HEK293 (cell line): ENCODE measurements at regions not wholly inside any gene's neighbourhood (a gene's known extent, or its start where the extent isn't known, plus 50 kb on each side); places are given as distances from the start of the nearest gene placed in this dataset.

Experiments
- CTCF ChIA-PET: fragments of 350-600 bp; formaldehyde crosslinking; extraction: SDS; loops from one replicate; lab custom pipeline; 2021; ENCODE audit warnings: antibody characterized with exemption; lab: Yijun Ruan, JAX
- POLR2A ChIA-PET: fragments of 300-600 bp; formaldehyde crosslinking; extraction: SDS; loops from one replicate; lab custom pipeline; 2020; ENCODE audit warnings: antibody characterized with exemption, inconsistent platforms; lab: Yijun Ruan, JAX
- H3K27ac ChIP-seq: fragments of 200-500 bp; sonication (Bioruptor generic); 2 replicates; pipeline ENCODE4 v1.5.1; 2014; ENCODE audit warnings: low read depth, low read length, control low read depth, inconsistent platforms; ENCODE audit errors: extremely low read depth
- H3K36me3 ChIP-seq, 2 experiments: fragments of 200-500 bp in 1 of 2; sonication (Bioruptor generic) in 1 of 2; 1 replicate in 1 of 2; 2 replicates in 1 of 2; pipeline ENCODE4 v1.5.1; 2014 to 2017; ENCODE audit warnings: inconsistent platforms in 2 of 2, low read length in 2 of 2; ENCODE audit not compliant: control insufficient read depth in 2 of 2, insufficient read depth in 1 of 2
- H3K4me1 ChIP-seq: fragments of 200-500 bp; sonication (Bioruptor generic); 2 replicates; pipeline ENCODE4 v1.5.1; 2014; ENCODE audit warnings: mild to moderate bottlenecking, low read length, inconsistent platforms; ENCODE audit not compliant: control insufficient read depth, insufficient read depth
- H3K4me3 ChIP-seq: 2 replicates; pipeline ENCODE4 v1.5.1; 2011; ENCODE audit warnings: low read depth, mild to moderate bottlenecking, control low read depth, low read length, moderate library complexity
- H3K9me3 ChIP-seq: fragments of 200-500 bp; sonication (Bioruptor generic); 2 replicates; pipeline ENCODE4 v1.5.1; 2014; ENCODE audit warnings: low read depth, low read length, inconsistent platforms; ENCODE audit not compliant: control insufficient read depth, insufficient read depth
- BCL6B ChIP-seq: fragments of 450-650 bp; formaldehyde crosslinking; IDR thresholded peaks from 2 replicates; pipeline ENCODE4 v1.5.1; 2017; ENCODE audit warnings: missing biosample characterization, missing genetic modification characterization
- HOXA7 ChIP-seq: sonication (generic); formaldehyde crosslinking; IDR thresholded peaks from 2 replicates; pipeline ENCODE4 v1.8.1; 2022; ENCODE audit warnings: missing genetic modification reagents, borderline replicate concordance
- KLF10 ChIP-seq: fragments of 450-650 bp; IDR thresholded peaks from 2 replicates; pipeline ENCODE4 v1.5.1; 2018; ENCODE audit warnings: missing biosample characterization, mild to moderate bottlenecking, missing genetic modification characterization
- KLF8 ChIP-seq: fragments of 450-650 bp; formaldehyde crosslinking; IDR thresholded peaks from 2 replicates; pipeline ENCODE4 v1.5.1; 2016; ENCODE audit warnings: missing biosample characterization, missing genetic modification characterization
- OSR2 ChIP-seq: fragments of 450-650 bp; formaldehyde crosslinking; IDR thresholded peaks from 2 replicates; pipeline ENCODE4 v1.5.1; 2016; ENCODE audit warnings: missing biosample characterization, missing genetic modification characterization
- YY1 ChIP-seq: fragments of 450-650 bp; formaldehyde crosslinking; IDR thresholded peaks from 2 replicates; pipeline ENCODE4 v1.5.1; 2018; ENCODE audit warnings: missing biosample characterization, missing genetic modification characterization
- ZBTB26 ChIP-seq: fragments of 450-650 bp; formaldehyde crosslinking; optimal IDR thresholded peaks from 2 replicates; pipeline ENCODE3; 2016; ENCODE audit warnings: missing biosample characterization, mild to moderate bottlenecking, missing genetic modification characterization
- ZBTB8A ChIP-seq: fragments of 450-650 bp; formaldehyde crosslinking; IDR thresholded peaks from 2 replicates; pipeline ENCODE4 v1.5.1; 2016; ENCODE audit warnings: missing biosample characterization, missing genetic modification characterization
- ZFP37 ChIP-seq: fragments of 450-650 bp; formaldehyde crosslinking; IDR thresholded peaks from 2 replicates; pipeline ENCODE4 v1.5.1; 2016; ENCODE audit warnings: missing biosample characterization, missing genetic modification characterization
- ZNF169 ChIP-seq: fragments of 450-650 bp; formaldehyde crosslinking; IDR thresholded peaks from 2 replicates; pipeline ENCODE4 v1.5.1; 2016; ENCODE audit warnings: missing biosample characterization, missing genetic modification characterization
- ZNF530 ChIP-seq: fragments of 450-650 bp; formaldehyde crosslinking; IDR thresholded peaks from 2 replicates; pipeline ENCODE4 v1.5.1; 2016; ENCODE audit warnings: low read depth, missing biosample characterization, missing genetic modification characterization
- ZNF596 ChIP-seq: fragments of 450-650 bp; IDR thresholded peaks from 2 replicates; pipeline ENCODE4 v1.5.0; 2018; ENCODE audit warnings: missing biosample characterization, mild to moderate bottlenecking, missing genetic modification characterization, moderate library complexity
- ZNF623 ChIP-seq: fragments of 450-650 bp; formaldehyde crosslinking; IDR thresholded peaks from 2 replicates; pipeline ENCODE4 v1.5.1; 2016; ENCODE audit warnings: missing biosample characterization, missing genetic modification characterization
- ZNF660 ChIP-seq: fragments of 450-650 bp; IDR thresholded peaks from 2 replicates; pipeline ENCODE4 v1.5.1; 2018; ENCODE audit warnings: missing biosample characterization, mild to moderate bottlenecking, missing genetic modification characterization
- ZNF677 ChIP-seq: fragments of 450-650 bp; IDR thresholded peaks from 2 replicates; pipeline ENCODE4 v1.5.0; 2018; ENCODE audit warnings: missing biosample characterization, mild to moderate bottlenecking, missing genetic modification characterization, moderate library complexity
- ZNF692 ChIP-seq: fragments of 450-650 bp; formaldehyde crosslinking; IDR thresholded peaks from 2 replicates; pipeline ENCODE4 v1.5.1; 2016; ENCODE audit warnings: missing biosample characterization, missing genetic modification characterization
- ZNF701 ChIP-seq: fragments of 450-650 bp; formaldehyde crosslinking; IDR thresholded peaks from 2 replicates; pipeline ENCODE4 v1.5.1; 2016; ENCODE audit warnings: missing biosample characterization, missing genetic modification characterization
- ZNF768 ChIP-seq: fragments of 450-650 bp; formaldehyde crosslinking; IDR thresholded peaks from 2 replicates; pipeline ENCODE4 v1.5.1; 2018; ENCODE audit warnings: missing biosample characterization, mild to moderate bottlenecking, missing genetic modification characterization
- ZNF843 ChIP-seq: fragments of 450-650 bp; formaldehyde crosslinking; IDR thresholded peaks from 2 replicates; pipeline ENCODE4 v1.5.1; 2016; ENCODE audit warnings: missing biosample characterization, missing genetic modification characterization
- TF ChIP-seq, protein P1 (sequence below): fragments of 450-650 bp; formaldehyde crosslinking; IDR thresholded peaks from 2 replicates; pipeline ENCODE4 v1.5.1; 2016; ENCODE audit warnings: missing biosample characterization, missing genetic modification characterization
- TF ChIP-seq, protein P2 (sequence below): fragments of 450-650 bp; formaldehyde crosslinking; IDR thresholded peaks from 2 replicates; pipeline ENCODE4 v1.5.1; 2016; ENCODE audit warnings: missing biosample characterization, missing genetic modification characterization

- TF ChIP-seq, protein P1, sequence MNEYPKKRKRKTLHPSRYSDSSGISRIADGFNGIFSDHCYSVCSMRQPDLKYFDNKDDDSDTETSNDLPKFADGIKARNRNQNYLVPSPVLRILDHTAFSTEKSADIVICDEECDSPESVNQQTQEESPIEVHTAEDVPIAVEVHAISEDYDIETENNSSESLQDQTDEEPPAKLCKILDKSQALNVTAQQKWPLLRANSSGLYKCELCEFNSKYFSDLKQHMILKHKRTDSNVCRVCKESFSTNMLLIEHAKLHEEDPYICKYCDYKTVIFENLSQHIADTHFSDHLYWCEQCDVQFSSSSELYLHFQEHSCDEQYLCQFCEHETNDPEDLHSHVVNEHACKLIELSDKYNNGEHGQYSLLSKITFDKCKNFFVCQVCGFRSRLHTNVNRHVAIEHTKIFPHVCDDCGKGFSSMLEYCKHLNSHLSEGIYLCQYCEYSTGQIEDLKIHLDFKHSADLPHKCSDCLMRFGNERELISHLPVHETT (tag by site-specific recombination) = no peak
- TF ChIP-seq OSR2 (tag by site-specific recombination) (no peak), ZNF768 (tag by site-specific recombination) (no peak), KLF8 (tag by site-specific recombination) (no peak), YY1 (tag by site-specific recombination) (no peak)
Measured at GRCh38 chr9:86718388-86719049, 228.8 kb downstream of the GAS1 start (continued).

DNA sequence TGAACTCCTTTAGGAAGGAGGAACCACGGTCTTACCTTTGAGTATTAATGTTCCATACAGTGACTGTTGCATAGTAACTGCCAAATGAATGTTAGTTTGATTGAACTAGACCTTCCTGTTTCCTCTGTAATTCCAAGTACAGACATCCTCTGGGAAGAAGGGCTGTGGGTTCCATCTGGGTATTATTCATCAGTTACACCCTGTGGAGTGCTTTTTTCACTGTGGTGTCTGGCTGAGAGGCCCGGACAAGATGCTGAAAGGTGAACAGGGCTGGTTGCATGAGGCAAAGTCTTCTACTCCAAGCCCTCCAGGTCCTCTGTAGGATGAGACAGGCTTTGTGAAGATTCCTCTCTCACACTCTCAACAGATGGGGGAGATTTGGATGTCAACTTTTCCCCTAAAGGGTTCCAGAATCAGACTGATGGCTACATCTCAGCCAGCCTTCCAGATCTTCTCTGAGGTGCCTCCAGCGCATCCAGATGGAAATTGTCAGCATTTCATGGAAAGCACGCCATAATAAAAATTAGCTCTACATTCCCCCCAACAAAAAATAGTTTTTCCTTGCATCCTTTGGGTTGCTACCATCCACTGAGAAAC is 230.9 kb downstream of the GAS1 start:
- Histone ChIP-seq H3K9me3 (no peaks in the 10 kb centered on the region), H3K4me3 (no peak overlapping the region), H3K4me1 (no peaks in the 10 kb centered on the region; the same call in 1 of the 2 replicates), H3K27ac (no peak overlapping the region), H3K36me3 (no peaks in the 10 kb centered on the region)
- CTCF ChIA-PET = no interaction called here
- TF ChIP-seq ZNF843 (tag by site-specific recombination) = no peak
- TF ChIP-seq BCL6B = no peak
- TF ChIP-seq ZNF530 (tag by site-specific recombination) = no peak
- no peak for TF ChIP-seq ZNF169
- TF ChIP-seq ZNF677 (tag by site-specific recombination) = no peak
- no peak for TF ChIP-seq ZFP37
- TF ChIP-seq, protein P2, sequence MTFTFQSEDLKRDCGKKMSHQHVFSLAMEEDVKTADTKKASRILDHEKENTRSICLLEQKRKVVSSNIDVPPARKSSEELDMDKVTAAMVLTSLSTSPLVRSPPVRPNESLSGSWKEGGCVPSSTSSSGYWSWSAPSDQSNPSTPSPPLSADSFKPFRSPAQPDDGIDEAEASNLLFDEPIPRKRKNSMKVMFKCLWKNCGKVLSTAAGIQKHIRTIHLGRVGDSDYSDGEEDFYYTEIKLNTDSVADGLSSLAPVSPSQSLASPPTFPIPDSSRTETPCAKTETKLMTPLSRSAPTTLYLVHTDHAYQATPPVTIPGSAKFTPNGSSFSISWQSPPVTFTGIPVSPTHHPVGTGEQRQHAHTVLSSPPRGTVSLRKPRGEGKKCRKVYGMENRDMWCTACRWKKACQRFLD (tag by site-specific recombination) = no peak
- TF ChIP-seq ZNF623 = no peak
- no peak for TF ChIP-seq ZBTB8A
- TF ChIP-seq ZNF660 (tag by site-specific recombination) = no peak
- TF ChIP-seq KLF10 (tag by site-specific recombination) = no peak
- TF ChIP-seq, protein P1 (tag by site-specific recombination) = no peak
- no peak for TF ChIP-seq ZNF596 (tag by site-specific recombination)
- TF ChIP-seq ZNF692 = no peak
- no peak for TF ChIP-seq HOXA7 (CRISPR knock-in tag)
- TF ChIP-seq ZNF701 = no peak
- no peak for TF ChIP-seq ZBTB26
- POLR2A ChIA-PET = no interaction called here
